ENCODE measurements at regions not wholly inside any gene's neighbourhood (a gene's known extent, or its start where the extent isn't known, plus 50 kb on each side); places are given as distances from the start of the nearest gene placed in this dataset.

DNA sequence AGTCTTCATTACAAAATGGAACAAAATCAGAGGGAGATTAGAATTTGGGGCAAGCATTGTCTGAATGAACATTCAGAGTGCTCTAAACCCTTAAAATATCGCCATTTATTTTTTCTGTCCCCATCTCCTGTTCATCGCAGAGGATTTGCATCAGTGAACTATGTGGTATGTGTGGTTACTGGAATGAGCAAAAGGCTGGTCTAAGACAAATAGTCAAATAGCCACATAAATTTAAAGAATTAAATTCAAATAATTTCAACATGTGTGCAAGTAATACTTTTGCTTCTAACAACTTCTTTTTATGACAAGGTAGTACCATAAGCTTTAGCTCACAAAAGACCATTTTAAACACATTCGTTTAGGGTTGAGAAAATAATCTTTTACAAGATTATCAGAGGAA lies 82.6 kb upstream of the ST8SIA3 start:
- intact Hi-C loops (cut with micrococcal nuclease) = no loop called here
- POLR2A ChIA-PET = no interaction called here

GRCh38 chr18:57270156-57270555 lies 82.2 kb upstream of the ST8SIA3 start:
- Histone ChIP-seq H3K79me2 (ENCODE audit: control insufficient read depth, insufficient read depth, low read length) (no peaks in the 10 kb centered on the region), H3K9ac (ENCODE audit: low read length) (no peak overlapping the region), H4K20me1 (ENCODE audit: control insufficient read depth, insufficient read depth, low read length, poor library complexity, severe bottlenecking) (no peaks in the 10 kb centered on the region), H3K4me1 (ENCODE audit: control insufficient read depth in 2 of 2, insufficient read depth in 2 of 2, low read length in 2 of 2) (no peaks in the 10 kb centered on the region), H3K27ac (ENCODE audit: low read length in 2 of 2) (no peak overlapping the region), H2AFZ (ENCODE audit: insufficient read depth, low read depth, low read length, poor library complexity, severe bottlenecking) (no peak overlapping the region), H3K4me2 (replicated peaks; ENCODE audit: low read depth, low read length, poor library complexity, severe bottlenecking) (no peak overlapping the region), H3K27me3 (replicated peaks in 1 of 4; ENCODE audit: control extremely low read depth in 1 of 4, control insufficient read depth in 3 of 4, insufficient read depth in 4 of 4, low read length in 3 of 4) (no peaks in the 10 kb centered on the region), H3K4me3 (ENCODE audit: control extremely low read depth in 1 of 5, extremely low read depth in 1 of 5, insufficient read depth in 1 of 5, low read depth in 2 of 5, low read length in 4 of 5) (no peak overlapping the region), H3K36me3 (replicated peaks in 1 of 2; ENCODE audit: control extremely low read depth in 1 of 2, control insufficient read depth in 1 of 2, extremely low read depth in 1 of 2, insufficient read depth in 2 of 2, low read length in 1 of 2) (no peaks in the 10 kb centered on the region), H3K9me3 (ENCODE audit: control extremely low read depth in 1 of 3, control insufficient read depth in 2 of 3, insufficient read depth in 1 of 3, low read length in 2 of 3) (no peaks in the 10 kb centered on the region)
- no peaks in the 10 kb centered on the region for H3K9me3 Mint-ChIP-seq (ENCODE audit: insufficient read depth)
- ChIA-PET CTCF (no interaction called here), POLR2A (no interaction called here)
- DNase-seq = no peak
- H3K4me1 Mint-ChIP-seq = no peaks in the 10 kb centered on the region
- no peak overlapping the region for H3K27ac Mint-ChIP-seq
- H3K4me3 Mint-ChIP-seq = no peak overlapping the region
- WGBS (ENCODE audit: insufficient coverage) = no CpG with 5 or more reads among the region's 3 CpGs
- intact Hi-C loops (cut with micrococcal nuclease) = no loop called here
- peaks cover 7% of the 10 kb centered on the region for H3K27me3 Mint-ChIP-seq
- no peak for ATAC-seq (ENCODE audit: low read depth)
- TF ChIP-seq EZH2 (IDR thresholded peaks at IDR 0.05; ENCODE audit: borderline replicate concordance, insufficient read depth, low read depth, low read length, poor library complexity, severe bottlenecking) = no peak
- TF ChIP-seq, protein P1, sequence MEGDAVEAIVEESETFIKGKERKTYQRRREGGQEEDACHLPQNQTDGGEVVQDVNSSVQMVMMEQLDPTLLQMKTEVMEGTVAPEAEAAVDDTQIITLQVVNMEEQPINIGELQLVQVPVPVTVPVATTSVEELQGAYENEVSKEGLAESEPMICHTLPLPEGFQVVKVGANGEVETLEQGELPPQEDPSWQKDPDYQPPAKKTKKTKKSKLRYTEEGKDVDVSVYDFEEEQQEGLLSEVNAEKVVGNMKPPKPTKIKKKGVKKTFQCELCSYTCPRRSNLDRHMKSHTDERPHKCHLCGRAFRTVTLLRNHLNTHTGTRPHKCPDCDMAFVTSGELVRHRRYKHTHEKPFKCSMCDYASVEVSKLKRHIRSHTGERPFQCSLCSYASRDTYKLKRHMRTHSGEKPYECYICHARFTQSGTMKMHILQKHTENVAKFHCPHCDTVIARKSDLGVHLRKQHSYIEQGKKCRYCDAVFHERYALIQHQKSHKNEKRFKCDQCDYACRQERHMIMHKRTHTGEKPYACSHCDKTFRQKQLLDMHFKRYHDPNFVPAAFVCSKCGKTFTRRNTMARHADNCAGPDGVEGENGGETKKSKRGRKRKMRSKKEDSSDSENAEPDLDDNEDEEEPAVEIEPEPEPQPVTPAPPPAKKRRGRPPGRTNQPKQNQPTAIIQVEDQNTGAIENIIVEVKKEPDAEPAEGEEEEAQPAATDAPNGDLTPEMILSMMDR (IDR thresholded peaks at IDR 0.05) = no peak

More for the DNA sequence above, 82.6 kb upstream of the ST8SIA3 start:
- Mint-ChIP-seq H3K27ac (no peak overlapping the region), H3K9me3 (ENCODE audit: insufficient read depth) (no peaks in the 10 kb centered on the region), H3K27me3 (peaks cover 7% of the 10 kb centered on the region), H3K4me3 (no peak overlapping the region), H3K4me1 (no peaks in the 10 kb centered on the region)
- no peaks in the 10 kb centered on the region for H3K79me2 ChIP-seq (ENCODE audit: control insufficient read depth, insufficient read depth, low read length)
- H3K9me3 ChIP-seq (ENCODE audit: control extremely low read depth in 1 of 3, control insufficient read depth in 2 of 3, insufficient read depth in 1 of 3, low read length in 2 of 3) = no peaks in the 10 kb centered on the region
- H3K9ac ChIP-seq (ENCODE audit: low read length) = no peak overlapping the region
- ATAC-seq (ENCODE audit: low read depth) (no peak), DNase-seq (no peak)
- H3K4me3 ChIP-seq (ENCODE audit: control extremely low read depth in 1 of 5, extremely low read depth in 1 of 5, insufficient read depth in 1 of 5, low read depth in 2 of 5, low read length in 4 of 5) = no peak overlapping the region
- no peaks in the 10 kb centered on the region for H4K20me1 ChIP-seq (ENCODE audit: control insufficient read depth, insufficient read depth, low read length, poor library complexity, severe bottlenecking)
- no peak for TF ChIP-seq EZH2 (IDR thresholded peaks at IDR 0.05; ENCODE audit: borderline replicate concordance, insufficient read depth, low read depth, low read length, poor library complexity, severe bottlenecking)
- TF ChIP-seq, protein P1 (IDR thresholded peaks at IDR 0.05) = no peak
- CTCF ChIA-PET = no interaction called here
- no peak overlapping the region for H3K27ac ChIP-seq (ENCODE audit: low read length in 2 of 2)
- no peaks in the 10 kb centered on the region for H3K36me3 ChIP-seq (replicated peaks in 1 of 2; ENCODE audit: control extremely low read depth in 1 of 2, control insufficient read depth in 1 of 2, extremely low read depth in 1 of 2, insufficient read depth in 2 of 2, low read length in 1 of 2)
- H3K27me3 ChIP-seq (replicated peaks in 1 of 4; ENCODE audit: control extremely low read depth in 1 of 4, control insufficient read depth in 3 of 4, insufficient read depth in 4 of 4, low read length in 3 of 4) = no peaks in the 10 kb centered on the region
- no peak overlapping the region for H3K4me2 ChIP-seq (replicated peaks; ENCODE audit: low read depth, low read length, poor library complexity, severe bottlenecking)
- H2AFZ ChIP-seq (ENCODE audit: insufficient read depth, low read depth, low read length, poor library complexity, severe bottlenecking) = no peak overlapping the region
- no peaks in the 10 kb centered on the region for H3K4me1 ChIP-seq (ENCODE audit: control insufficient read depth in 2 of 2, insufficient read depth in 2 of 2, low read length in 2 of 2)
- no CpG with 5 or more reads among the region's 3 CpGs for WGBS (ENCODE audit: insufficient coverage)
